Tongue (tissue), 1 donor: ENCODE measurements at regions not wholly inside any gene's neighbourhood (a gene's known extent, or its start where the extent isn't known, plus 50 kb on each side); places are given as distances from the start of the nearest gene placed in this dataset.

ENCODE experiments used
- DNase-seq: peaks from one replicate; pipeline ENCODE4 v3.0.0-alpha.2; 2015

DNA sequence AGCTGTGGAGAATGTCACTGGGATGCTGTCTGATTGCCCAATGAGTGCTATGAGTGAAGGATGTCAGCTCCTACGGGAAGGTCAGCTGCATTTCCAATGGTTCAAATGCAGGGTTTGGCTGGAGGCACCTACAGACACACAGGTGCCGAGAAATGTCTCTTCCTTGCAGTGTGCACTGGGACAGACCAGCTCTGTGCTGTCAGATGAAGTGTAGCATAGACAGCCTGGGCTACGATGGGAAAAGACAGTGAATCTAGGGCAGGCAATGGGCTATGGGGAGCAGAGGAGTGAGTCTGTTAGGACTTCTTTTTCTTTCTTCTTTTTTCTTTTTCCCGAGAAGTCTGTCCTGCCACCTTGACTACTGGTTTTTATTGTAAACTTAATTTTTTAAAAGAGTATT, 223.1 kb upstream of the EOMES start:
- no peak for DNase-seq

- DNase-seq = no peak
Observed at GRCh38 chr3:27960133-27960532, 238.0 kb upstream of the EOMES start.

- DNase-seq = no peak
Observed at GRCh38 chr3:27963519-27963918, 241.4 kb upstream of the EOMES start.

GRCh38 chr3:27971600-27971999, 249.5 kb upstream of the EOMES start:
- DNase-seq = no peak

DNA sequence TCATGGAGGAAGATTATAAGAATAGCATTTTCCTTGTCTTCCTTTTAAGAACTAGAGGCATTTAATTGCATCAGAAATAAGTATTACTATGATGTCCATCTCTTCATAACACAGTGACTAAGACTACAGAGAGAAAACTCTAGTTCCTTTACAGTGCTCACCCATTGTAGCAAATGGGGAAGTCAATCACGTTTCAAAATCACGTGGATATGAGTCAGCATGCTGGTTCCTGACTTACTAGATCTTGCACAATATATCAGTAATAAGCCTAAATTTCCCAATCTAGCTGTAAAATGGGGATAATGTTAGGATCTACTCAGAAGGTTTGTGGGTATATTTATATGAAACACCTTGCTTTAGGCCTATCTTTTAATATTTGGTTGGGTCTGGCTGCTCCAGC, 254.8 kb upstream of the EOMES start:
- no peak for DNase-seq

DNA sequence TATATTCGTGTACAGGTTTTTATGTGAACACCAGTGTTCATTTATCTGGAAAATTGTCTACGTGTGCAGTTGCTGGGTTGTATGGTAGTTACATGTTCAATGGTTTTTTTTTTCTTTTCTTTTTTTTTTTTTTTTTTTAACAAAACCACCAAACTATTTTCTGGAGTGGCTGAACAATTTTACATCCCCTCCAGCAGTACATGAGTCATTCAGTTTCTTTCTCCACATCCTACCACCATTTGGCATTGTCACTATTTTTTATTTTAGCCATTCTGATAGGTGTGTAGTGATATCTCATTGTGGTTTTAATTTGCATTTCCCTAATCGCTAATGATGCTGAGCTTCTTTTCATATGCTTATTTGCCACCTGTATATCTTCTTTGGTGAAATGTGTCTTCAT, 256.3 kb upstream of the EOMES start:
- no peak for DNase-seq

DNA sequence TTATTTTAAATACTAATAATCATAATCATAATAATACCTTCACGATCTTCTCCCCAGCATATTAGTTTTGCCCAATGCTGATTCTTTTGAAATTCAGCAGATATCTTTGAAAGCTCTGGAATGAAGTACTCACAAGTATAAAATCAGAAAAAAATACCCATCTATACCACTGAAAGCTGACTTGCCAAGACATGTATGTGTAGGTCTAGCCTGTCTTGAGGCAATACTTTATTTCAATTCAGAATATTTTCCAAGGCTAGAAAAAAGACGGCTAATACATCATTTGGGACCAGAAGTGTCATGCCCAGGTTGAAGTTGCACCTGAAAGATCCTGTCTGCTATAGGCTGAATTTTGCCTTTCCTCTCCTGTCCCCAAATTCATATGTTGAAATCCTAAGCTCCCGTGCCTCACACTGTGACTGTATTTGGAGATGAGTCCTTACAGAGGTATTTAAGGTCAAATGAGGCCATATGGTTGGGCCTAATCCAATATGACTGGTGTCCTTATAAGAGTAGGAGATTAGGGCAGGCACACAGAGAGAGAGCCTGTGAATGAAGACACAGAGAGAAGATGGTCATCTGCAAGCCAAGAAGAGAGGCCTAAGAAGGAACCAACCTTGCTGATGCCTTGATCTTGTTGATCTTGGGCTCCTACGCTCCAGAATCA, 255.9 kb upstream of the CMC1 start:
- no peak for DNase-seq

DNA sequence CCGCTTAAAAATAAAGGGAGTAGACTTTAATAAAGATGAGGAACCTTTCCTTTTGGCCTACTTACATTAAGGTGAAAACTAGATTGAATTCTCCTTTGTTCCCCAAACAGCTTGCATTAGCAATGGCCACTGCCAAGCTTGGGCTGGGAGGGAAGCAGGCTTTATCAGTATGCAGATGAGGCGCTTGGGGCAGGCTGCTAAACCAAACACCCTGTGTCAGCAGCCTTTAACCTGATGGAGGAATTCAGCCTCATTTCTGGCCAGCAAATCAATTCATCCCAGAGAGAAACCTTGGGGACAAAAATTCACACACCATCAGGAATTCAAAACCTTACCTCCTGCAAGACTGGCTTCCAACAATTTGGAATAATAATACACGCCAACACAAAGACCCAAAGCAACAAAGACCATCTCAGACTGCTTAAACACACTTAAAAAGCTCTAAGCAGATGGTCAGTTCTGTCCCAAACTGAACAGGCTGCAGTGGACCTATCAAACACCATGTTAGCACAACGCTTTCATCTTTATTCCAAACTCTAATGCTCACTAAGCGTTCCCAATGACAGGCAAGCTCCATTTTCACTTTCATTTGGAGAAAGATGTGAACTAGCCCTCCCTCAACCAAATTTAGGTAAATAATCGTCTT, 255.1 kb upstream of the CMC1 start:
- DNase-seq = no peak

DNA sequence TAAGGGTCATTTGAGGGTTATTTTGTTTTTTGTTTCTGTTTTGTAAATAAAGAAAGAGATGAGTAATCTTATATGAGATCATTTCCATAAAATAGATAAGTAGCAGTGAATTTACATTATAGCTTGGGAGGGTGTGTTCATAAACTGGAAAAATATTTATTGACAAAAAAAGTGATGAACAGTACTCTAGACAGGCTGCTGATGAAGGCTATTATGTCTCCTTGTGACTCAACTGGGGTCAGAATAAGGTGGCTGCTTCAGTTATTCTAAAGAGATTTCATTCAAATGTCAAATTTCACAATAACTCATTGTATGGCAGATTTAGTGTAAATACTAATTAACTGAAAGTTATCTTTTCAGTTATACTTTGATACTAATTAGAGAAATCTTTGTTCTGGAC, 251.1 kb upstream of the CMC1 start:
- DNase-seq = no peak

DNA sequence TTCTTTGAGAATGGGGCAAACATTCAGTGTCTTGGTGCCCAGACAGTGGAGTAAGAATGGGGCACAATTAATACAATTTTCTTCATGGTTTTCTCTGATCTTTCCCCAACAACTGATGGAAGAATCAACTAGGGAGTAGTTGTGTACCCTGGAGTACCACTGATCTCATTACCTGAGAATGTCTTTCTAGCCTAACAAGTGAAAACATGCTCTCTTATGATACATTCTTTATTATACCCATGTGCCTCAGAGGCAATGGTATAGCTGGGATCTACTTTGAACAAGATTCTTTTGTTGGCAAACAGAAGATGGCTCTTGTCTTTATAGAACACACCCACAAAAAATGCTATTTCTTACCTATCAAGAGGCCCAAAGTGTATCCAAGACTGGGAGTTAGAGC, 250.6 kb upstream of the CMC1 start:
- no peak for DNase-seq

GRCh38 chr3:27993051-27993450, 248.4 kb upstream of the CMC1 start:
- DNase-seq = no peak

DNA sequence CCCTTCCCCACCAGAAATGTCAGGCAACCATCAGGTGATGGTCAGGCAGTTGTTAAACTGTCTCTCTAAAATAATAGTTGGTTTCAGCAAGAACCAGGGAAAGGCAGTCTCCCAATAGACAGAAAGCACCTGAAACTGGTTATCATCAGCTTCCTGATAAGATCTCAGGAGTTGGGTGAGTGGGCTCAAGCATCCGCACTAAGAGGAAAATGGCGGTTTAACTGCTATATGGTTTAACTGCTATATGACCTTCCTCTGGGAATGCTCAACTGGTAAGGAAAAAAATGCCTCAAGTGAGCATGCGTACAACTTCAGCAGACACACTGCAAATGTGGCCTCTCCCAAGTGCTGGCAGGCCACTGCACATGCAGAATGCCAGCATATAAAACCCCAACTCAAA, 240.8 kb upstream of the CMC1 start:
- no peak for DNase-seq

DNA sequence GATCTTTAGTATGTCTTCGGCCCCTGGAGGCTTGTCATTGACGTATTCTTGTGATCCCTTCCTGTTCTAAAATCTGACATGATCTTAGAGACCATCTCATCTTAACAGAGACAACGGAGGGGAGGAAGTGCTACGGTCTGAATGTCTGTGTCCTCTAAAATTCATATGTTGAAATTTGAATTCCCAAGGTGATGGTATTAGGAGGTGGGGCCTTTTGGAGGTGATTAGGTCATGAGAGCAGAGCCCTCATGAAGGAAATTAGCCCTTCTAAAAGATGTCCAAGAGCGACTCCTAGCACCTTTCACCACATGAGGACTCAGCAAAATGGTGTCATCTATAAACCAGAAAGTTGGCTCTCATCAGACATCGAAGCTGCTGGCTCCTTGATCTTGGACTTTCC, 233.2 kb upstream of the CMC1 start:
- DNase-seq = no peak

DNA sequence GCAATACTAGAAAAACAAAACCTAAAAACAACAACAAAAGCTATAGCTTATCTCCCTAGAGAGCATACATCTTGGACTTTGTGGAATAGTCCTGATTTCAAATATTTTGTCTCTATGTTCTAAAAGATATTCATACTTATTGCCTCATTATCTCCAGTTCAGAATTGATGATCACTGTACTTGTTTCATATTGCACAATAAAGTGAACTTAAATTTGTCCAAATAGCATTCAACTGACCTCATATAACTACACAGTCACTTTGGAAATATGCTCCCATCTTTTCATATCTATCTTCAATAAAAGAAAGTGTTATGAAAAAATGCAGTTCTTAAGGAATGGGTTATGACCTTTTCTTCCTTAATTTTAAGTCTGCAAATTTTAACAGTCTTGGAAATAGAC, 228.6 kb upstream of the CMC1 start:
- no peak for DNase-seq

DNA sequence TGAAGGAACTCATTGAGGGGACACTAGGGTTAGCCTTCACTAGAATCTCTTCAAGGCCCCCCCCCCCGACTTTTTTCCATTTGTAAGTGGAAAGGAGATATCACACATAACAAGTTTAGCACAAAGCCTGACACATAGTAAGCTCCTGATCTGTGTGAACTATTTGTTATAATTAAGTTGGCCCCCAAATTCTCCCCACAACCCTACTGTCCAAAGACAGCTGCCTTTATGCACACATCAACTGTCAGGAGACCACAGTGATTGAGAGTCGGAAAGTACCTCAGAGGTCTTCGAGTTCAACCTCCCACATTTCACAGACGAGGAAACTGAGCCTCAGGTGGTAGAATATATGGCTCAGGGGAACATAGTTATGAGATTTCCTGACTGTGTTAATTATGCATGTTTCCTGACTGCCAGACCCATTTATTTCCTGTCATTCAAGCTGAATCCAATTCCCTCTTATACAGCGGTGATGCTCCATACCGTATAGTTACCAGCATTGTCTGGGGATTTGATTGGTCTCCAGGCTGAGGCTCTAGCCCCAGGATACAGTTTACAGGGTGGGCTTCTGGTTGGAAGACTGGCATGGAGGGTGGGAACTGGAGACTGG, 227.4 kb upstream of the CMC1 start:
- no peak for DNase-seq

DNA sequence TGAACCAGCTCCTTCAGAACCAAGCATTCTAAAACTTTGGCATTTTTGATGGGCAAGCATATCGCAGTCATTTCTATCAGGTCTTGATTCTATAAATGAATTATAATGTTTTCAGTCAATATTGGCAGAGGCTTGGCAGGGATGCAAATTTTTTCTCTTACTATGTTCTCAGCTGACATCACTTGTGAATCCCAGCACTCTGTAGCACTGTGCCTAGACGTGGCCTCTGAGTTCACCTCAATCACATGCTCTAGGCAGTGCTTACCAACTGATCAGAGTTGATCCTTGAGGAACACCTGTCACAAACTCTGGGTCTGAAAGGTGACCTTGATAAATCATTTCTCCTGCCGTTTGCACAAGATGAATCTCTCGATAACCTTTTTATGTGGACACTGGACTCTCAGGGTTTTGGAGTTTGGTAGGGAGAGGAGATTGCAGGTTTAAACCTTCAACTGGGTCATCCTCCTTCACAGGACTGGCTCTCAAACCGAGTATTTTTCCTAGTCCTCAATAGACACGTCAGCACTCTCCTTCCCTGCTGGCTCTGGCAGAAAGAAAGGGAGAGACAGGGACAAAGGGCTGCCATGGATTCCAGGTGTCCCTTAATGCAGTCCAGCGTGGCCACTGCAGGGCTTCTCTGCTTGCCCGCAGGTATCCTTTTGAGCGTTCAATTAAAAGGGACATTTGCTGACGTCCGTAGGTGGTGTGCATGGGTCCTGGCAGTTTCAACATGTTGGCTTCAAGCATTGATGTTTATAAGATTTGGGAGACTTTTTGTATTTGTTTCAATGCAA, 222.3 kb upstream of the CMC1 start:
- no peak for DNase-seq

GRCh38 chr3:28019740-28020139, 221.7 kb upstream of the CMC1 start:
- DNase-seq = no peak

GRCh38 chr3:28022916-28023315, 218.5 kb upstream of the CMC1 start:
- DNase-seq = no peak

GRCh38 chr3:28028554-28028953, 212.9 kb upstream of the CMC1 start:
- no peak for DNase-seq

- no peak for DNase-seq
Observed at GRCh38 chr3:28033059-28033784, 208.2 kb upstream of the CMC1 start.

DNA sequence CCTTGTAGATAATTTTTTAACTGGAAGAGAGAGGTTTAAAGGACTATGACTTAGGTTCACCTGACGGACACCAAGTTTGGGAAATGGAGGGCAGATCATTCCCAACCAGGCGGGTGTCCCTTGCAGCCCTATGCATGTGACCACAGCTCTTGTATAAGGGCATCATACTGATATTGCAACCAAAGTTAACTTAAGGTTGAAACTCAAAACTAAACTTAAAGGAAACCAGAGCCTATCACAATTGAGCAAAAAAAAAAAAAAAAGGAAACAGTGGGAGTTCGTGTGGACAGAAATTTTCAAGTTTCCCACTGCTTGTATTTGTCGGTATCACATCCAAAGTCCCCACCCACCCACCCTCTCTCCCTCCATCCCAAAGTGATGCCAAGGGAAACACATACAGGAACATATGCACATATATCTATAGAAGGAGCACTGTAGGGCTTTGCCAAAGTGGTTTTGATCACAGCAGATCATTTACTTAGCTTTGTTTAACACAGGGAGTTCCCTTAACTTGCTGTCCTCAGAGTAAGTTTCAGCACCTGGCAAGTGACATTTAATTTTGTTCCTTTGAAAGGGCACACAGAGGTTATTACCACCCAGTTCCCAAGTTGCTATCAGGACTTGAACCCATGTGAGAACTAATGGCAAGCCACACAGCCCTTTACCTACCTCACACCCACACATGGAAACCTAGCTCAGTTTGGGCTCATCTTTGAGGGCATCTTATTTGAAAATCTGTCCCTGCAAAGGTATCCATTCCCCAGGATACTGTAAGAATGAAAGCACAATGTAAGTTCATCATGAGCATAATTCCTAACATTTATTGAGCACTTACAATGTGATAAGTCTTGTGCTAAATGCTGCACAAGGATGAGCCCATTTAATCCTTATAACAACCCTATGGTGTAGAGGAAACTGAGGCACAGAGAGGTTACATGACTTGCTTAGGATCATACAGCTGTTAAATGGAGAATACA, 204.5 kb upstream of the CMC1 start:
- no peak for DNase-seq
